COR-L47 (cell line): ENCODE measurements at regions not wholly inside any gene's neighbourhood (a gene's known extent, or its start where the extent isn't known, plus 50 kb on each side); places are given as distances from the start of the nearest gene placed in this dataset.
A peak's percentile ranks its signal among the peaks of the same experiment; 100 is the strongest.
"Not testable (repeated sequence)": the region's sequence is repeated elsewhere in the genome, so short reads cannot be mapped to it uniquely, and the experiment has no call there.

Experiments
- DNase-seq: peaks from one replicate; lab custom pipeline; 2025; lab: John Stamatoyannopoulos, UW

DNA sequence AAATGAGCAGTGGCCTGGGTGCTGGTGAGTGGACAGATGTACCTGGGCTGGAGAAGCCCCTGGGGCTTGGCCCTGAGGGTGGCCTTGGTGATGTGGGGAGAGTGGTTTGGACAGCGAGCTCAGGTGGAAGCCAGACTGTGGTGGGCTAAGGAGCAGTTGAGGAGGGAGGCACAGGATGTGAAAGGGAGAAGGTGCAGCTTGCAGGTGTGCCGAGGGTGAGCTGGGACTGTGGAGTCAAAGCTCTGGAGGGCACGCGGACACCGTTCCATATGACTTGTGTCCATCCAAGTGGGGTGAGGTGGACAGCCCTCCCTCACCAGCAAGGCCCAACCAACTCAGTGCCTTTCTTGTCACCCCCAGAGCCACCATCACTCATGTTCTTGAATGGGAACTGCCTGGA is 170.8 kb upstream of the ZNF267 start:
- DNase-seq, result no peak

DNA sequence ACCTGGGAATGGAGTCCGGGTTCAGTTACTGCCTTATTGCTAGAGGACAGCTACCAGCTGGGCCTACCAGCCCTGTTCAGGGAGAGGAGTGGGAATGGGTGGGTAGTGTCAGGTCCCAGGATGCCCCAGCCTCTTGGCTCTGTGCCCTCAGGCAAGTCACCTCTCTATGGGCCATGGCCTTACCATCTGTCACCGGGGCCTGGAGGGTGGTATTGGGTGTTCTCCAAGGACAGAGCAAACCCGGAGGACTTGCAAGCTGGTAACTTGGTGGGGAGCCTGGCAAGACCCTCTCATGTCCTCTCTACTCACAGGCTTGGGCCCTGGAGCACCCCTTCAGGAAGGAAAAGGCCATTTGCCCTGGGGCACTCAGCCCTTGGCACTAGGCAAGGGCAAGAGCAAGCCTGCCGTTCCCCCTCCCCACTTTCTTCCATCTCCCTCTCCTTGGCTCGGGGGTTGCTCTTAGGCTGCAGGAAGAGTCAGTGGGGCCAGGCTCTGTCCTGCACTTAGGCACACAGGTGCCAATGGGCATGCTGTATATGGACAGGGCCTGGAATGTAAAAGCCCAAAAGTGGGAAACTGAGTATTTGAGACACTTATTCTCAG is 170.0 kb upstream of the ZNF267 start:
- DNase-seq, result no peak

GRCh38 chr16:31704138-31704537 is 169.5 kb upstream of the ZNF267 start:
- no peak for DNase-seq

- no peak for DNase-seq
These were observed 168.2 kb upstream of the ZNF267 start for GRCh38 chr16:31705371-31705770.

GRCh38 chr16:31706318-31706717 is 167.3 kb upstream of the ZNF267 start:
- no peak for DNase-seq

DNA sequence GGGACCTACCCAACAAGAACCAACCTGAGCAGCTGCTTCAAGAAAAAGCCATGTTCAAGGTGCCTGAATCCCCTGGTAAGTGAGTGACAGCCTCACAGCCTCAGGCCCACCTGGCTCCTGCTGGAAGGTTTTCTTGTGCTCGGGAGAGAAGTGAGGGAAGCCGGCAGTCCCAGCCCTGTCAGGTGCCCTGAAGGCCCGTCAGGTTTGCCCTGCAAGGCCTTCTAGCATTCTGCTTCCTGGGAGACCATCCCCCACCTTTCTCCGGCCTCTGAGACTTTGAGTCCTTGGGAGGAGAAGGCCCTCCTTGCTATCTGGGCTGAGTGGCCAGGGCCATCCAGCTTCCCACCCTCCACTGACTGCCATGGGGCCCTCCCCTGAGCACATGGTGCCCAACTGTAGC is 166.7 kb upstream of the ZNF267 start:
- no peak for DNase-seq

- no peak for DNase-seq
These were observed 165.8 kb upstream of the ZNF267 start for GRCh38 chr16:31707743-31708335.

GRCh38 chr16:31708348-31708747 is 165.3 kb upstream of the ZNF267 start:
- no peak for DNase-seq

GRCh38 chr16:31709181-31709580 is 164.4 kb upstream of the ZNF267 start:
- no peak for DNase-seq

DNA sequence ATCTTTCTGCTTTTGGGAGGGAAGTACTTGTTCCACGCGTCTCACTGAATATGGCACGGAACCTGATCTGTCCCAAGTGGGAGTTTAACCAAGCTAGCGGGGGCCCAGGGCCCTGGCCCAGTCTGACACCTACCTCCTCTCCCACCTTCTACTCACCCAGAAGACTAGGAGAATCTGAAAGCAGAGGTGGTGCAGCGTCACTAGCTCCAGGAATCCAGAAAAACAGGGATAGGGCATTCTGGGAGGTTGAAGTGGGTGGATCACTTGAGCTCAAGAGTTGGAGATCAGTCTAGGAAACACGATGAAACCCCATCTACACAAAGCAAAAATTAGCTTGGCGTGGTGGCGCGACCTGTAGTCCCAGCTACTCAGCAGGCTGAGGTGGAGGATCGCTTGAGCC is 163.5 kb upstream of the ZNF267 start:
- DNase-seq, result no peak

DNA sequence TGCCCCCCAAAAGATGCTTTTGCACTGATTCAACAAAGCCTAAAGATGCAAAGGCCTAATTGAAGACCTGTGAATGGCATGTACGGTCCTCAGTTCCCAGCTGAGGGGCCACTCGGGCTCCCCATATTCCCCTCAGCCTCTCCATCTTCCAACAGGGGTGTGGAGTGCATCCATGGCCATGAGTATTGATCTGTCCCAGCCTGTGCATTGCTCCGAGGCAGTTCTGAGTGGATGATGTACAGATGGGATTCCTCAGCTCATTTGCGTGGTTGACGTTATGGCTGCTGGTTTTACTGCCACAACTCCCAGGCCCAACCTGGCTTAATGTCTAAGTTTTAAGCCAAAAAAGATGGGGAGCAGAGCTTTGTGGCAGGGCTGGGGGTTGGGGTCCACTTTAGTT is 162.7 kb upstream of the ZNF267 start:
- DNase-seq, result no peak

DNA sequence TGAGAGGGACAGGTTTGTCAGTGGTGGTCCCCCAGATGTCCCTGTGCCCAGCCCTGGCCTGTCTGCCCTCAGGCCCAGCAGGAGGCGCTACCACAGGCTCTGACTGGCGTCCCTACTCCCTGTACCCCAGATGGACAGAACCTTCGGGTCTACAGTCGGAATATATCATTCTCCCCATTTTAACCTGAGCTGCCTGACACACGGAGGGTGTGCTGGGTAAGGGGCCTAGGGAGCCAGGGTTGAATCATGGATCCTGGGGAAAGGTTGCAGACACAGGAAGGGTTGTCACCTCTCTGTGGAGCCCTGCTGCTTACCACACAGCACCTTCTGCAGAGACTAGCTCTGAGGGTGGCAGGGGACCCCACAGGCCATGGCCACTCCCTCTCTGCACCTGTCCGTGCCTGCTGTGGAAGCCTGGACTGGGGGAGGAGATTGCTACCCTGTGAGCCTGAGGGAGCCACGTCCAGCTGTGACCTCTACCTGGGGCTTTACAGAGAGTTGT is 162.2 kb upstream of the ZNF267 start:
- no peak for DNase-seq

- DNase-seq, result no peak
These were observed 161.5 kb upstream of the ZNF267 start for GRCh38 chr16:31712064-31712540.

DNA sequence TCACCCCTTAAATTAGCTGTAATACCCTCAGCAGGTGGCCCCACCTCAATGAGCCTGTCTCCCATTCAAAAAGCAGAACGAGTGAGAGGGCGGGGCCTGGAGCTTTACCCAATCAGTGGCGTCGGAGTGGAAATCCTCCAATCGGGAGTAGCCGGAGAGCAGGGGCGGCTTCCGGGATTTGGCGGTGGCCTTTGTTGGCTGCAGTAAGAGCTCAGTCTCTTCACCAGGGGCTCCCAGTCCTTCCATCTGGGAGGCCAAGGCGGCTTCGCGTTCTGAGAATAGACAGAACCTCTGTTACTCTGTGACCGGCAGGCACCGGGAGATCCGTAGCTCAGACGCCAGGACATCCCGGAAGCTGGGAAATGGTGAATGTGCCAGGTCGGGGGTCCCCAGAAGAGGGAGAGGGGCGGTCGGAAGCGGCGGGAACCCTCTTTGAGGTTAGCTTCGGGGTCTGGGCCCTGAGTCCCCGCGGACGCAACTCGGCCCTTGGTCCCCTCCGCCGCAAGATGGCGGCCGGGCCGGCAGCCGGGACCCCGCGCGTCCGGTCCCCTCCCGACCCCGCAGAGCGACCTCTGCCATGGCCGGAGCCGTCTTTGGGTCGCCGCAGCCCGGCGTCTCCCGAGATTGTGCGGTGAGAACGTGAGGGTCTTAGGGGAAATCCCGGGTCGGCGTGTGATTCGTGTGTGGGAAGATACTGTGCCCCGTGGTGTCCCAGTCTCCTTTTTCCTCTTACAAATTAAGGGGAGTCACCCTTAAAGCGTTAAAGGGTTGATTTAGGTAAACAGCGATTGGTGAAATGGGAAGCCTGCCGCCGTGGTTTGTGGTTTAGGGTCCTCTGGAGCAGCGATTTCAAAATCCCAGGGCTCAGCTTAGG is 160.3 kb upstream of the ZNF267 start:
- DNase-seq, result peak; percentile 96

- DNase-seq, result no peak
These were observed 159.4 kb upstream of the ZNF267 start for GRCh38 chr16:31713945-31714902.

GRCh38 chr16:31714903-31715504 is 158.6 kb upstream of the ZNF267 start:
- DNase-seq, result no peak

GRCh38 chr16:31715915-31716314 is 157.7 kb upstream of the ZNF267 start:
- DNase-seq, result no peak

GRCh38 chr16:31718998-31719397 is 154.6 kb upstream of the ZNF267 start:
- DNase-seq, result no peak

DNA sequence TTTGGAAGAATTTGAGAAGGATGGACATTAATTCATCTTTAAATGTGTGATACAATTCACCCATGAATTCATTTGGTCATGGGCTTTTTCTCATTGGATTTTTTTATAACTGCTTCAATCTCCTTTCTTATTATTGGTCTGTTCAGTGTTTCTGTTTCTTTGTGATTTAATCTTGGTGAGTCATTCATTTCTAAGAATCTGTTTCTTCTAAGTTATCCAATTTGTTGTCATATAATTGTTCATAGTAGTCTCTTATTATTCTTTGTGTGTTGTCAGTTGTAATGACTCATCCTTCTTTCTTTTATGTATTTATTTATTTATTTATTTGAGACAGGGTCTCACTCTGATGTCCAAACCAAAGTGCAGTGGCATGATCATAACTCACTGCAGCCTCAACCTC is 146.1 kb upstream of the ZNF267 start:
- DNase-seq, result no peak

DNA sequence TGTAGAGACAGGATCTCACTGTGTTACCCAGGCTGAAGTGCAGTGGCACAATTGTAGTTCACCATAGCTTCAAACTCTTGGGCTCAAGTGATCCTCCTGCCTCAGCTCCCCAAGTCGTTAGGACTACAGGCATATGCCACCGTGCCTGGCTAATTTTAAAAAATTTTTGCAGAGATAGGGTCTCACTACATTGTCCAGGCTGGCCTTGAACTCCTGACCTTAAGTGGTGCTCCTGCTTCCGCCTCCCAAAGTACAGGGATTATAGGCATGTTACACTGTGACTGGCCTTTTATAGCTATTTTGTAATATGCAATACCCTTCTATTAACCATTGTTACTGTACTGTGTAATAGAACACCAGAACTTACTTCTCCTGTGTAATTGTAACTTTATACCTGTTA is 139.3 kb upstream of the ZNF267 start:
- no peak for DNase-seq

GRCh38 chr16:31745098-31745497 is 128.5 kb upstream of the ZNF267 start:
- DNase-seq, result not testable (repeated sequence)
